Body of pancreas (tissue), 4 donors: ENCODE measurements at regions not wholly inside any gene's neighbourhood (a gene's known extent, or its start where the extent isn't known, plus 50 kb on each side); places are given as distances from the start of the nearest gene placed in this dataset.

Source experiments
- POLR2A ChIP-seq, 3 donors: fragments of 450-650 bp; IDR thresholded peaks; one replicate each; pipeline ENCODE4 v1.6.1; 2016; ENCODE audit warnings: antibody characterized with exemption in 3 of 3, mild to moderate bottlenecking in 2 of 3
- TF ChIP-seq, protein P1 (sequence below), 7 experiments: fragments of 450-650 bp in 4 of 7; fragments of 200-600 bp in 3 of 7; sonication (generic) in 3 of 7; IDR thresholded peaks; one replicate each; pipeline ENCODE4 v1.5.1; 2016 to 2019; ENCODE audit warnings: antibody characterized with exemption in 7 of 7

GRCh38 chr11:103633819-103634590 is 402.4 kb upstream of the DDI1 start:
- no peak for TF ChIP-seq POLR2A (IDR thresholded peaks at IDR 0.05)
- TF ChIP-seq, protein P1, sequence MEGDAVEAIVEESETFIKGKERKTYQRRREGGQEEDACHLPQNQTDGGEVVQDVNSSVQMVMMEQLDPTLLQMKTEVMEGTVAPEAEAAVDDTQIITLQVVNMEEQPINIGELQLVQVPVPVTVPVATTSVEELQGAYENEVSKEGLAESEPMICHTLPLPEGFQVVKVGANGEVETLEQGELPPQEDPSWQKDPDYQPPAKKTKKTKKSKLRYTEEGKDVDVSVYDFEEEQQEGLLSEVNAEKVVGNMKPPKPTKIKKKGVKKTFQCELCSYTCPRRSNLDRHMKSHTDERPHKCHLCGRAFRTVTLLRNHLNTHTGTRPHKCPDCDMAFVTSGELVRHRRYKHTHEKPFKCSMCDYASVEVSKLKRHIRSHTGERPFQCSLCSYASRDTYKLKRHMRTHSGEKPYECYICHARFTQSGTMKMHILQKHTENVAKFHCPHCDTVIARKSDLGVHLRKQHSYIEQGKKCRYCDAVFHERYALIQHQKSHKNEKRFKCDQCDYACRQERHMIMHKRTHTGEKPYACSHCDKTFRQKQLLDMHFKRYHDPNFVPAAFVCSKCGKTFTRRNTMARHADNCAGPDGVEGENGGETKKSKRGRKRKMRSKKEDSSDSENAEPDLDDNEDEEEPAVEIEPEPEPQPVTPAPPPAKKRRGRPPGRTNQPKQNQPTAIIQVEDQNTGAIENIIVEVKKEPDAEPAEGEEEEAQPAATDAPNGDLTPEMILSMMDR (IDR thresholded peaks at IDR 0.05): no peak
